CD4-positive, alpha-beta memory T cell (primary cell): ENCODE measurements at regions not wholly inside any gene's neighbourhood (a gene's known extent, or its start where the extent isn't known, plus 50 kb on each side); places are given as distances from the start of the nearest gene placed in this dataset.

Experiments
- CTCF ChIA-PET: fragments of 350-600 bp; sonication (Branson Sonifier 250); formaldehyde crosslinking; loops from one replicate; lab custom pipeline; 2021; ENCODE audit warnings: inconsistent platforms; ENCODE audit not compliant: partially characterized antibody; lab: Charles Lee
- POLR2A ChIA-PET: fragments of 350-600 bp; sonication (Branson Sonifier 250); formaldehyde crosslinking; loops from one replicate; lab custom pipeline; 2021; ENCODE audit not compliant: partially characterized antibody; lab: Charles Lee
- DNase-seq, 5 donors: peaks; one replicate each; pipeline versions ENCODE4 v3.0.0 to v3.0.0-alpha.2; 2020 to 2022; ENCODE audit warnings: mixed read lengths in 1 of 5
- H3K27ac ChIP-seq: one replicate; pipeline ENCODE4 v1.7.0; 2013; ENCODE audit warnings: low read depth, low read length
- H3K27me3 ChIP-seq: 2 replicates; pipeline ENCODE4 v1.7.0; 2013; ENCODE audit warnings: mild to moderate bottlenecking, low read length, moderate library complexity; ENCODE audit not compliant: insufficient read depth
- H3K36me3 ChIP-seq: 2 replicates; pipeline ENCODE4 v1.7.0; 2013; ENCODE audit warnings: mild to moderate bottlenecking, low read length, moderate library complexity; ENCODE audit not compliant: insufficient read depth
- H3K4me1 ChIP-seq: 2 replicates; pipeline ENCODE4 v1.7.0; 2013; ENCODE audit warnings: mild to moderate bottlenecking, low read length, moderate library complexity; ENCODE audit not compliant: insufficient read depth
- H3K4me3 ChIP-seq, 2 donors: one replicate each; pipeline ENCODE4 v1.7.0; 2013; ENCODE audit warnings: low read length in 2 of 2, mild to moderate bottlenecking in 1 of 2
- H3K9me3 ChIP-seq, 2 donors: one replicate each; pipeline ENCODE4 v1.7.0; 2013; ENCODE audit warnings: low read length in 2 of 2, control low read depth in 1 of 2; ENCODE audit not compliant: control insufficient read depth in 1 of 2
- H3K27ac Mint-ChIP-seq, 7 donors: one replicate each; pipeline ENCODE4 v1.8.0; 2020 to 2021; ENCODE audit warnings: mixed read lengths in 7 of 7, mild to moderate bottlenecking in 6 of 7, inconsistent platforms in 3 of 7, moderate library complexity in 3 of 7
- H3K27me3 Mint-ChIP-seq, 2 donors: one replicate each; pipeline ENCODE4 v1.8.0; 2020 to 2021; ENCODE audit warnings: mixed read lengths in 2 of 2
- H3K36me3 Mint-ChIP-seq, 2 donors: one replicate each; pipeline ENCODE4 v1.8.0; 2020 to 2021; ENCODE audit warnings: mixed read lengths in 2 of 2, inconsistent platforms in 1 of 2, mild to moderate bottlenecking in 1 of 2
- H3K4me1 Mint-ChIP-seq, 4 donors: one replicate each; pipeline ENCODE4 v1.8.0; 2020 to 2021; ENCODE audit warnings: mixed read lengths in 4 of 4, mild to moderate bottlenecking in 1 of 4
- H3K4me3 Mint-ChIP-seq, 8 donors: one replicate each; pipeline ENCODE4 v1.8.0; 2020 to 2021; ENCODE audit warnings: mixed read lengths in 8 of 8, mild to moderate bottlenecking in 7 of 8, moderate library complexity in 6 of 8, inconsistent platforms in 3 of 8
- H3K9me3 Mint-ChIP-seq, 8 donors: one replicate each; pipeline ENCODE4 v1.8.0; 2020 to 2021; ENCODE audit warnings: mixed read lengths in 8 of 8, mild to moderate bottlenecking in 5 of 8, inconsistent platforms in 3 of 8, moderate library complexity in 1 of 8
- intact Hi-C: fragments of 100-400 bp; cut with micrococcal nuclease; formaldehyde crosslinking; loops from one replicate; pipeline ENCODE4 v1.15.1; 2023

DNA sequence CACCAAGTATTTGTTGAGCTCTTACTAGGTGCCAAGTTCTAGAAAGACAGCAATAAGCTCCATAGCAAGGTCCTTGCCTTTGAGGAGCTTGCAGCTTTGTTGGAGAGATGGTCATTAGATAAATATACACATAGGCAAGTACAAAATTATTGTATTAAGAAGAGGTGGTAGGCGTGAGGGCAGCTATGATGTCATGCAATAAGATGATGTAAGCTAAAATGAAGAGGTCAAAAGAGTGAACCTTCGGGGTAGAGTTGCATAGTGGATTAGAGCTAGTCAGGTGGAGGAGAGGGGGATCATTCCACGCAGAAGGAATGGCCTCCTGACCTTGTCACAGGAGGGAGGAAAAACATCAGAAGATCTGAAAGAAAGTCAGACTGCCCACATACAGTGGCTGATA lies 141.9 kb upstream of the PCSK2 start:
- no peaks in the 10 kb centered on the region for H3K4me1 Mint-ChIP-seq

GRCh38 chr20:17093782-17094181 lies 133.1 kb upstream of the PCSK2 start:
- no peaks in the 10 kb centered on the region for H3K27me3 Mint-ChIP-seq

More for the DNA sequence above, 141.9 kb upstream of the PCSK2 start:
- no peaks in the 10 kb centered on the region for H3K4me1 ChIP-seq
- ChIA-PET POLR2A (no interaction called here), CTCF (no interaction called here)
- no peak overlapping the region for H3K27ac ChIP-seq
- no peaks in the 10 kb centered on the region for H3K27me3 ChIP-seq
- DNase-seq = no peak
- H3K9me3 ChIP-seq = no peaks in the 10 kb centered on the region
- Mint-ChIP-seq H3K27me3 (no peaks in the 10 kb centered on the region), H3K4me3 (no peak overlapping the region), H3K36me3 (no peaks in the 10 kb centered on the region), H3K9me3 (peaks cover 1 to 12% (median 6%) of the 10 kb centered on the region in 8 donors), H3K27ac (no peak overlapping the region)
- no peak overlapping the region for H3K4me3 ChIP-seq
- H3K36me3 ChIP-seq = no peaks in the 10 kb centered on the region
- intact Hi-C loops = no loop called here

GRCh38 chr20:17097603-17098002 lies 129.2 kb upstream of the PCSK2 start:
- H3K9me3 ChIP-seq = no peaks in the 10 kb centered on the region

More at GRCh38 chr20:17093782-17094181, 133.1 kb upstream of the PCSK2 start:
- CTCF ChIA-PET = no interaction called here
- intact Hi-C loops = no loop called here
- H3K9me3 Mint-ChIP-seq = peaks cover 0 to 7% (median 0%) of the 10 kb centered on the region in 8 donors
- no peak for DNase-seq
- no peak overlapping the region for H3K4me3 Mint-ChIP-seq
- no peaks in the 10 kb centered on the region for H3K36me3 Mint-ChIP-seq
- Histone ChIP-seq H3K9me3 (no peaks in the 10 kb centered on the region), H3K27ac (no peak overlapping the region), H3K27me3 (no peaks in the 10 kb centered on the region), H3K36me3 (no peaks in the 10 kb centered on the region), H3K4me3 (no peak overlapping the region), H3K4me1 (no peaks in the 10 kb centered on the region)
- POLR2A ChIA-PET = no interaction called here
- no peak overlapping the region for H3K27ac Mint-ChIP-seq
- no peaks in the 10 kb centered on the region for H3K4me1 Mint-ChIP-seq

GRCh38 chr20:17100506-17100905 lies 126.3 kb upstream of the PCSK2 start:
- H3K9me3 Mint-ChIP-seq = peaks cover 0 to 7% (median 2%) of the 10 kb centered on the region in 8 donors
- Histone ChIP-seq H3K9me3 (no peaks in the 10 kb centered on the region), H3K4me1 (no peaks in the 10 kb centered on the region), H3K36me3 (no peaks in the 10 kb centered on the region), H3K4me3 (no peak overlapping the region), H3K27me3 (no peaks in the 10 kb centered on the region), H3K27ac (no peak overlapping the region)
- no peak overlapping the region for H3K27ac Mint-ChIP-seq
- H3K36me3 Mint-ChIP-seq = no peaks in the 10 kb centered on the region
- DNase-seq = no peak
- ChIA-PET POLR2A (no interaction called here), CTCF (no interaction called here)
- H3K4me1 Mint-ChIP-seq = no peaks in the 10 kb centered on the region
- intact Hi-C loops = no loop called here
- no peaks in the 10 kb centered on the region for H3K27me3 Mint-ChIP-seq
- H3K4me3 Mint-ChIP-seq = no peak overlapping the region

More at GRCh38 chr20:17097603-17098002, 129.2 kb upstream of the PCSK2 start:
- H3K9me3 Mint-ChIP-seq = peaks cover 0 to 7% (median 2%) of the 10 kb centered on the region in 8 donors
- H3K27ac Mint-ChIP-seq = no peak overlapping the region
- no peaks in the 10 kb centered on the region for H3K36me3 ChIP-seq
- H3K27me3 ChIP-seq = no peaks in the 10 kb centered on the region
- intact Hi-C loops = no loop called here
- ChIA-PET CTCF (no interaction called here), POLR2A (no interaction called here)
- H3K27ac ChIP-seq = no peak overlapping the region
- H3K27me3 Mint-ChIP-seq = no peaks in the 10 kb centered on the region
- DNase-seq = no peak
- no peaks in the 10 kb centered on the region for H3K4me1 ChIP-seq
- H3K4me3 Mint-ChIP-seq = no peak overlapping the region
- no peak overlapping the region for H3K4me3 ChIP-seq
- no peaks in the 10 kb centered on the region for H3K36me3 Mint-ChIP-seq
- no peaks in the 10 kb centered on the region for H3K4me1 Mint-ChIP-seq

GRCh38 chr20:17107127-17107526 lies 119.7 kb upstream of the PCSK2 start:
- intact Hi-C loops = no loop called here
- POLR2A ChIA-PET = no interaction called here

GRCh38 chr20:17108896-17109295 lies 117.9 kb upstream of the PCSK2 start:
- ChIA-PET CTCF (no interaction called here), POLR2A (no interaction called here)
- intact Hi-C loops = no loop called here
- no peaks in the 10 kb centered on the region for H3K9me3 ChIP-seq
- no peak overlapping the region for H3K27ac ChIP-seq
- peaks cover 0 to 9% (median 3%) of the 10 kb centered on the region in 8 donors for H3K9me3 Mint-ChIP-seq
- H3K27ac Mint-ChIP-seq = no peak overlapping the region
- no peak overlapping the region for H3K4me3 Mint-ChIP-seq
- H3K27me3 Mint-ChIP-seq = no peaks in the 10 kb centered on the region
- no peaks in the 10 kb centered on the region for H3K4me1 Mint-ChIP-seq
- no peaks in the 10 kb centered on the region for H3K36me3 Mint-ChIP-seq
- H3K27me3 ChIP-seq = no peaks in the 10 kb centered on the region
- no peak for DNase-seq
- H3K4me3 ChIP-seq = no peak overlapping the region
- no peaks in the 10 kb centered on the region for H3K4me1 ChIP-seq
- no peaks in the 10 kb centered on the region for H3K36me3 ChIP-seq

More at GRCh38 chr20:17107127-17107526, 119.7 kb upstream of the PCSK2 start:
- Mint-ChIP-seq H3K27ac (no peak overlapping the region), H3K4me1 (no peaks in the 10 kb centered on the region), H3K36me3 (no peaks in the 10 kb centered on the region), H3K4me3 (no peak overlapping the region), H3K9me3 (peaks cover 0 to 9% (median 3%) of the 10 kb centered on the region in 8 donors), H3K27me3 (no peaks in the 10 kb centered on the region)
- Histone ChIP-seq H3K27ac (no peak overlapping the region), H3K4me3 (no peak overlapping the region), H3K9me3 (no peaks in the 10 kb centered on the region), H3K4me1 (no peaks in the 10 kb centered on the region), H3K36me3 (no peaks in the 10 kb centered on the region), H3K27me3 (no peaks in the 10 kb centered on the region)
- no peak for DNase-seq
- CTCF ChIA-PET = no interaction called here

DNA sequence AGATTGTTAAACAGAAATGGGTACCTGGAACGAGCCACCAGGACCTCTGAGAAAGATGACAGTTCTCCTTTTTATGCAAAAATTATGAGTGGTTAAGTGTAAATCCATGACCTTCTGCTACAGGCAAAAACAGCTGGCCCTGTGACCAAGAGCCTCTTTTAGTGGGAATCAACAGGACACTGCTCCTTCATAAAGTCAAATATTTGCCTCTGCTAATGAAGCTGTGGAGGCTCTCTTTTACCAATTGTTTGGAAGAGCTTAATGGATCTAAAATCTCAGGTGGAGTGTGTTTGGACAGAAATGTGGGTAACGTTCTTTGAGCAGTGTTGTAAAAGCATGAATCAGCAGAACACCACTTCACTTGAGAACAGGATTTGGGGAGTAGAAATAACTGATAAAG lies 117.5 kb upstream of the PCSK2 start:
- DNase-seq = no peak
- intact Hi-C loops = no loop called here
- CTCF ChIA-PET = no interaction called here
- H3K4me1 Mint-ChIP-seq = no peaks in the 10 kb centered on the region
- POLR2A ChIA-PET = no interaction called here
- H3K9me3 Mint-ChIP-seq = peaks cover 0 to 9% (median 3%) of the 10 kb centered on the region in 8 donors
- Histone ChIP-seq H3K4me1 (no peaks in the 10 kb centered on the region), H3K9me3 (no peaks in the 10 kb centered on the region), H3K27me3 (no peaks in the 10 kb centered on the region), H3K36me3 (no peaks in the 10 kb centered on the region), H3K27ac (no peak overlapping the region), H3K4me3 (no peak overlapping the region)
- no peaks in the 10 kb centered on the region for H3K36me3 Mint-ChIP-seq
- H3K27me3 Mint-ChIP-seq = no peaks in the 10 kb centered on the region
- H3K27ac Mint-ChIP-seq = no peak overlapping the region
- no peak overlapping the region for H3K4me3 Mint-ChIP-seq

DNA sequence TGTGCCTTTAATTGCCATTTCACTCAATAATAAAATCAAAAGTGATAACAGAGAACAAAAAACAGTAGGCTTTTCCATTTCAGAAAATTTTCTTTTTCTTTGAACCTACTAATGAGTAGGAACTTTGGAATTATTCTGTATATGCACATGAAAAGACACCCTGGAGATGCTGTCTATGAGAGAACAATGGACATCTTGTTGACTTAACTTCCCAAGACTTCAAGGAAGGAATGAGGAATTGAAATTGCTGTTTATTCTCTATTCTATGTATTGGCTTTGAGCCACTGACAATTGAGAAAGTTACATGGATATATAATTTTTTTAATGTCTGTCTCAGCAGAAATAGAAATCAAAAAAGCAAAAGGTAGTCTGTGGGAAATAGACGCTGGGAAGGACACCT lies 98.6 kb upstream of the PCSK2 start:
- no peaks in the 10 kb centered on the region for H3K36me3 Mint-ChIP-seq
- H3K4me1 ChIP-seq = no peaks in the 10 kb centered on the region
- no peak overlapping the region for H3K4me3 ChIP-seq
- no peaks in the 10 kb centered on the region for H3K36me3 ChIP-seq
- no peaks in the 10 kb centered on the region for H3K27me3 Mint-ChIP-seq
- H3K9me3 Mint-ChIP-seq = peaks cover 0 to 4% (median 0%) of the 10 kb centered on the region in 8 donors
- no peak overlapping the region for H3K27ac Mint-ChIP-seq
- ChIA-PET POLR2A (no interaction called here), CTCF (no interaction called here)
- intact Hi-C loops = no loop called here
- H3K27ac ChIP-seq = no peak overlapping the region
- no peak overlapping the region for H3K4me3 Mint-ChIP-seq
- H3K27me3 ChIP-seq = no peaks in the 10 kb centered on the region
- no peaks in the 10 kb centered on the region for H3K9me3 ChIP-seq
- no peaks in the 10 kb centered on the region for H3K4me1 Mint-ChIP-seq
- no peak for DNase-seq
